Suppressor macrophage (primary cell): ENCODE measurements at regions not wholly inside any gene's neighbourhood (a gene's known extent, or its start where the extent isn't known, plus 50 kb on each side); places are given as distances from the start of the nearest gene placed in this dataset.

Experiments used
- DNase-seq, 4 experiments: peaks; one replicate each; pipeline ENCODE4 v3.0.0-alpha.2; 2020 to 2022

GRCh38 chr4:74615411-74615810 is 170.5 kb downstream of the AREG start:
- DNase-seq, result no peak

DNA sequence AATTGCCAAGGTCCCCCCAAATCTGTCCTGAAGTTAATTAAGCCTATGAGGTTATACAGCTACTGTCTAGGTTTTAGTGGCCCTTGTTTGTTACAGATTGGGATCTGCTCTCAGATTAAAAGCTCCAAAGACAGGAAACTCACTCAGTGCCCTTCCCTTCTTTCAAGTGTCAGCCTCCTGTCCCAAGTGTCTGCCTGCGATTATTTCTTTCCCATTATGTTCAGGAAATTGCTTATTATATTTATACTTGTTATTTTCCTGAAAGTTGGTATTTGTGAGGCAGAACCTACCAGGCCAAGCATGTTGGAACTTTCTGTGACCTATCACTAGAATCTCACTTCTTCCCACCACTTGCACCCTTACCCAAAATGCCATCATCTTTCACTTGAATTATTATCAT is 173.2 kb downstream of the AREG start:
- DNase-seq, result no peak

DNA sequence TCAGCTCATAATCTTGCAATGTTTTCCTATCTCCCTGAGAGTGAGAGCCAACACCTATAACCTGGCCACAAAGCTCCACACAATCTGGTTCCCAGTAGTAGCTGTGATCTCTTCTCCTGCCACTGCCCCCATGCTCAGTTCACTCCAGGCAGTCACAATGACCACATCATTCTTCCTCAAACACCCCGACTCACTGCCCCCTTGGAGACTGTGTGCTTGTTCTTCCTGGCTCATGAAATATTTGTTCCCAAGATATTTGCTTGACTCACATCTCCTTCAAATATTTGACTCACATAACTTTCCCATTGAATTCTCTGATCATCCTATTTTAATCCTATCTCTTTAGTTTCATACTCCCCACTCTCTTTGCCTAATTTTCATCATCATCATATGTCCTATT is 173.7 kb downstream of the AREG start:
- peak in 3 of 4 experiments; percentile 22 to 32 (median 31) for DNase-seq

DNA sequence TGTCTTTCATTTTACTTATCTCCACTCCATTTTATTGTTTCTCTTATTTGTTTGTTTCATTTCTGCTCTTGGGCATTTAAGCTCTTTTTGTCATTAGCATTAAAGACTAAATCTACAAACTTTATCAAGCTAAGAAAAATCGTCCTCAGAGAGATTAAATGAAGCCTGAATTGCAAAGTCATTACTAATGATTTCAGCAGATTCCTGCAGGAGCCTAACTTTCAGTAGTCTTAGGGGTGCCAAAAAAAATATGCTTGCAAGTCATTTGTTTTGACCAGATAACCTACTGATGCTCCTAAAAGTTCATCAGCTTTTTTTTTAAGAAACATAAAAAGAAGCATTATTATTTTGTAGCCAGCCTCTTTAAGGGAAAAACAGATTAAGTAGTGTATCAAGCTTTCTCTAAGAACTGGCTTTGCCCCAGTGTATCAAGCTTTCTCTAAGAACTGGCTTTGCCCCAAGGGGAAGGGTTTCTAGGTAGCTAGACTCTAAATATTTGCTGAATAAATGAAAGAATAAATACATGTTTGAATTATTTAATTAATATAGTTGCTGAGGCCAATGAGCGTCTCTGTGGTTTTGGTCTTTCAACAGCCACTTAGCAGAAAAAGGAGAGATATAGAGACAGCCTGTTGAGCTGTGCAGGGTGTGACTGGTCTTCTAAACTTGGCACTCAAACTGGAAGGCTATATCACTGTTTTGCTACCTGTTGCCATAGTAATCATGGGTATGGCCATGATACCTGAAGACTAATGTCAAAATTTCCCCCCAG is 174.2 kb downstream of the BTC start:
- DNase-seq, result no peak

GRCh38 chr4:74621616-74622015 is 172.7 kb downstream of the BTC start:
- no peak for DNase-seq

- peak; percentile 48 to 68 (median 60) for DNase-seq
These were observed 171.3 kb downstream of the BTC start for GRCh38 chr4:74623041-74623440.

GRCh38 chr4:74624351-74625151 is 169.8 kb downstream of the BTC start:
- DNase-seq, result peak; percentile 28 to 86 (median 62)

GRCh38 chr4:74625981-74626380 is 168.3 kb downstream of the BTC start:
- no peak for DNase-seq

DNA sequence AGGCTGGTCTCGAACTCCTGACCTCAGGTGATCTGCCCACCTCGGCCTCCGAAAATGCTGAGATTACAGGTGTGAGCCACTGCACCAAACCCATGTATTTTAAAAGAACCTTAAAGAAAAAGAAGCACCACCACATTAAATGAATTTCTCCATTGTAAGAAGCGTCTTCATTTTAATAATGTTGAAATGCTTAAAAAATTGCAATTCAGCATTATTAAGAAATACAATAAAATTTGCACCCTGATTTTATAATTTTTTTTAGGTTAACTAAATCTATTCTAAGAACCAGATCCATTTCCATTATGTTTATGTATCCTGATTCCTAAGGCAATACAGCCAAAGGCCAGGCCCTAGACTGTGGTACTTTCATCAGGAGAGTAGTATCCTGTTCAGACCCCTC is 167.2 kb downstream of the BTC start:
- no peak for DNase-seq

GRCh38 chr4:74627504-74627903 is 166.8 kb downstream of the BTC start:
- no peak for DNase-seq

- DNase-seq, result peak; percentile 76 to 93 (median 88)
These were observed 165.3 kb downstream of the BTC start for GRCh38 chr4:74628852-74629620.

DNA sequence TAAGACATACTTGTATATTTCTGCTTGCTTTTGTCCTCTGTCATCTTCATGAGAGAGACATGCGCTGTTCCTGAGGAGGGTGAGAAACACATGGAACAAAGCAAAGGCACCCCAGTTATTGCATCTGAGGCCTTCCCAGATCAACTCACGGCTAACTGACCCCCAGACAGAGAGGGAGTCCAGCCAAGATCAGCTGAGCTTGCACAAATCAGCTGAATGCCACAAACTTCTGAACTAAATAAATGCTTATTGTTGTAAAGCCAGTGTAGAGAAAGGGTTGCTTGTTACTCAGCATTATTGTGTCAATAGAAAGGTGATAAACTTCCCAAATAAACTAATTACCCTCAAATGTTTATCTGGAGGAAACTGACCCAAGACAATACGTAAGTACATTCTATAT is 163.8 kb downstream of the BTC start:
- DNase-seq, result no peak

DNA sequence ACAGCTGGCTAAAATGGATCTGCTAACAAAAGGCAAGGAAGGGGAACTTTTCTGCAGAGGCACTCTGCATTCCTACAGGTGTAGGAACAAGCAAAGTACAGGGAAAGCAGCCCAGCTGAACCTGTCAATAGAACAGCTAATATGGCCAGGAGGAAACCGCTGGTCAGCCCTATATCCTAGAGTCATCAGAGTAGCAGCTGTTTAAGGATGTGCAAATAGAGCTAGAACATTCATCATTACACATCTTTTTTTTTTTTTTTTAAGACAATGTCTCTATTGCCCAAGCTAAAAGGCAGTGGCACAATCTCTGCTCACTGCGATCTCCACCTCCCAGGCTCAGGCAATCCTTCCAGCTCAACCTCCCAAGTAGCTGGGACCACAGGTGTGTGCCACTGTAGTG is 163.0 kb downstream of the BTC start:
- DNase-seq, result peak in 2 of 4 experiments; percentile 17 to 54

DNA sequence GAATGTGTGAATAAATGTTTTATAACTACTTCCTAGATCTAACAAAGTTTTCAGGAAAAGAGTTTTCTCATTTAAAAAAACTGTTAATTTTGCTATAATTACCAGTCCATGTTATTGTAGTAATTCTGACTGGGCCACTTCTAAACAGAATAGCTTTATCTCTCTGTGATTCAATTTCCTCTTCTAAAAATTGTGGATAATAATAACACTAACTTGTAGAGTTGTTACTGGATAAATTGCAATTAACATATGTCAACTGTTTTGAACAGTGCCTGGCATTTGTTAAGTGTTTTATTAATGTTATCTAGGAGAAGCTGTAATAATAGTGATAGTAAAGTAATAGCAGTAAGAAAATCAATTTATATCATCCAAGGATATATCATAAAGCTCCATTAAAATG is 162.3 kb downstream of the BTC start:
- no peak for DNase-seq

DNA sequence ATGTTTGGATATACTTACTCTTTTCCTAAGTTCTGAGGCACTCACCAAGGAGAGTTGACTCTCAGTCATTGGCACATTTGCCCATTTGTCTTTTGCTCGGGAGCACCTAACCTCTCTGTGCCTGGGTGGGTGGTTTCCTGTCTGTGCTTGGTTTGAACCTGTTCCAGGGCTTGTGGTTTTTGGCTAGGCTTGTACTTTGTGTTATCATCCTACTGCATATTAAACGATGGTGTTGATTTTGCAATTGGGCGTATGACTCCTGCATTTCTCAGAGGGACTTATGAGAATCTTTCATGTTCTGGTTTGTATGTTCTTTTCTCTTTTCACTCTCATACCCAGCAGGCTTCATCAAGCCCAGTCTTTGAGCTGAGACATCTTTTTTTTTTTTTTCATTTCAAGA is 161.7 kb downstream of the BTC start:
- peak; percentile 59 to 82 (median 66) for DNase-seq

DNA sequence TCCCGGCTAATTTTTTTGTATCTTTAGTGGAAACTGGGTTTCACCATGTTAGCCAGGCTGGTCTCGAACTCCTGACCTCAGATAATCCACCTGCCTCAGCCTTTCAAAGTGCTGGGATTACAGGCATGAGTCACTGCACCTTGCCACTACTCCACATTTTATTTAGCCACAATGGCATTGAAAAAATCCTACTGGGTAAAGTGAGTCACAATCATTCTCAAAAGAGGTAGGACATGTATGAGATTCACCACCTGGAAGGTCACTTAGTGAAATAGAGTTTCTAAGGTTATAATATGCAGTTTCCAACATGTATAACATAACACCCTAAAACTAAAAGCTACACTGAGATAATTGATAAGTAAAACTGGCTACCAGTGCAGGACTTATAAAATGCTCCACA is 159.2 kb downstream of the BTC start:
- DNase-seq, result no peak

- no peak for DNase-seq
These were observed 158.7 kb downstream of the BTC start for GRCh38 chr4:74635490-74636123.

DNA sequence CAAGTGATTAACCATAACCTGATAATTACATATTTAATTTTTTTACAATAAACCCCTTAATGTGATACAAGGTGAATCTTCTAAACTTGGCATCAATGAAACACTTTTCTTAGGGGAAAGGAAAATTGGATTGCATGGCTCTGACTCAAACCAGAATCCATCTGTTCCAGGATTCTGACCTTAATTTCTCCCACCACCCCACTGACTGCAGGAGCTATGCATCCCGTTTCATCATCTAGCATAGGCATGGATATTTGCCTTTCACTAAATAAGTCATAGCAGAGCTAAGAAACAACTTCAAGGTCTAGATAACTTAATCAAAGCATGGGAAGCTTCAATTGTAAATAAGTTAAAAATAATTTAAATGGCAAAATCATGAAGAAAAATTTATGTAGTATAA is 156.3 kb downstream of the BTC start:
- no peak for DNase-seq

- peak; percentile 16 to 46 (median 39) for DNase-seq
These were observed 155.6 kb downstream of the BTC start for GRCh38 chr4:74638689-74639088.

- no peak for DNase-seq
These were observed 154.0 kb downstream of the BTC start for GRCh38 chr4:74640111-74640903.

DNA sequence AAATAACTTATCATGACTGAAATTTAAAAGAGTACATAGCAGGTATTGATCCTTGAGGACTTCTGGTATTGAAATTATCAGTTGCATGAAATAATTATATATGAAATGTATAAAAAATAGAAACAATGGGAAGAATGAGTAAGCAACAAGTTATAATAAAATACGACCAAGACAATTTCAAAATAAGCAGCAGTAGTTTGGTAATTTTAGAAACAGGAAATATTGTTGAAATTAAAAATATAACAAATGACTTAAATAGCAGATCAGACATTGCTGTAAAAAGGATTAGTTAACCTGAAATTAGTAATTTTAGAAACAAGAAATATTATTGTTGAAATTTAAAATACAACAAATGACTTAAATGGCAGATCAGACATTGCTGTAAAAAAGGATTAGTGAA is 152.3 kb downstream of the BTC start:
- peak in 1 of 4 experiments; percentile 22 for DNase-seq

DNA sequence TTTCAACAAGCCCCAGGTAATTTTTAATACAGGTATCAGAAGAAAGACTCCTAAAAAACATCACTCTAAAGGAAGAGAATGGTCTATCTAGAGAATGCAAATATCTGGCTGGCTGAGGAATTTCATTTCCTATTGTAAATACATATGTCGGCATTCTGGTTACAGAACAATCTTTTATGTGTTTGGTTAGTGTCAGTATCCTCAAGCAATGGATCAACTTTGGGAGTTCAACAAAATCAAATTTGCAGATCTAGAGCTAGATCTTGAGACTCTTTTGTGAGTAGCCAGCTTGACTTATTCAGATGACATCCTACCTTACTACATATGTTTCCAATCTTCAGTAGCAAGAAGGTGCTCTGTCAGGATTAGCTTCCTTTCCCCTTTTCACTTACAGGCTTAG is 145.1 kb downstream of the BTC start:
- no peak for DNase-seq
